NCI-H524 (cell line): ENCODE measurements at regions not wholly inside any gene's neighbourhood (a gene's known extent, or its start where the extent isn't known, plus 50 kb on each side); places are given as distances from the start of the nearest gene placed in this dataset.

Source experiments
- DNase-seq, 2 experiments: peaks; one replicate each; lab custom pipeline; 2025; lab: John Stamatoyannopoulos, UW

GRCh38 chr5:115686738-115687074 is 60.9 kb upstream of the TMED7 start:
- DNase-seq = no peak

GRCh38 chr5:115686051-115686737 is 60.4 kb upstream of the TMED7 start:
- DNase-seq = no peak

GRCh38 chr5:115685490-115685889 is 59.7 kb upstream of the TMED7 start:
- no peak for DNase-seq

GRCh38 chr5:115684513-115685037 is 58.7 kb upstream of the TMED7 start:
- DNase-seq = no peak

GRCh38 chr5:115683081-115683480 is 57.2 kb upstream of the TMED7 start:
- DNase-seq = no peak
